ENCODE measurements at regions not wholly inside any gene's neighbourhood (a gene's known extent, or its start where the extent isn't known, plus 50 kb on each side); places are given as distances from the start of the nearest gene placed in this dataset.

DNA sequence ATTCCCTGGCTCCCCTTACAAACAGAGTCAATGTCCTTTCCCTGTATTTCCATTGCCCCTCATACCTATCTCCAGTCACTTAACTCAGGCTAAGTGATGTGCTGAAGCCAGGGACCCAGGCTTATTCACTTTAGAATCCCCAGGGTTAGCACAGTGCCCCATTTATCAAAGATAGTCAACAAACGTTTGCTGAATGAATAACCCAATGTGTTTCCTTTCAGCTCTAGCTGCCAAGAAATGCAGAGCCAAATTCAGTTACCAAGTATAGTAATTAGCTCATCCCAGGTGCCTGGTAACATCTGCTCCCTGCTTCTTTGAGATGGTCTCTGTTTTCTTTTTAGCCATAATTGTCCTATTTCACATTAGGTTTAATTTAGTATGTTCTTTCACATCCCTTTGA, 189.5 kb downstream of the PHLDA1 start:
- TF ChIP-seq, protein P1, sequence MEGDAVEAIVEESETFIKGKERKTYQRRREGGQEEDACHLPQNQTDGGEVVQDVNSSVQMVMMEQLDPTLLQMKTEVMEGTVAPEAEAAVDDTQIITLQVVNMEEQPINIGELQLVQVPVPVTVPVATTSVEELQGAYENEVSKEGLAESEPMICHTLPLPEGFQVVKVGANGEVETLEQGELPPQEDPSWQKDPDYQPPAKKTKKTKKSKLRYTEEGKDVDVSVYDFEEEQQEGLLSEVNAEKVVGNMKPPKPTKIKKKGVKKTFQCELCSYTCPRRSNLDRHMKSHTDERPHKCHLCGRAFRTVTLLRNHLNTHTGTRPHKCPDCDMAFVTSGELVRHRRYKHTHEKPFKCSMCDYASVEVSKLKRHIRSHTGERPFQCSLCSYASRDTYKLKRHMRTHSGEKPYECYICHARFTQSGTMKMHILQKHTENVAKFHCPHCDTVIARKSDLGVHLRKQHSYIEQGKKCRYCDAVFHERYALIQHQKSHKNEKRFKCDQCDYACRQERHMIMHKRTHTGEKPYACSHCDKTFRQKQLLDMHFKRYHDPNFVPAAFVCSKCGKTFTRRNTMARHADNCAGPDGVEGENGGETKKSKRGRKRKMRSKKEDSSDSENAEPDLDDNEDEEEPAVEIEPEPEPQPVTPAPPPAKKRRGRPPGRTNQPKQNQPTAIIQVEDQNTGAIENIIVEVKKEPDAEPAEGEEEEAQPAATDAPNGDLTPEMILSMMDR (IDR thresholded peaks at IDR 0.05; ENCODE audit: insufficient read depth, low read length) = no peak
- TF ChIP-seq GABPA (IDR thresholded peaks at IDR 0.05; ENCODE audit: low read depth) (no peak), POLR2AphosphoS5 (IDR thresholded peaks at IDR 0.05; ENCODE audit: low read depth) (no peak)
- TF ChIP-seq, protein P2, sequence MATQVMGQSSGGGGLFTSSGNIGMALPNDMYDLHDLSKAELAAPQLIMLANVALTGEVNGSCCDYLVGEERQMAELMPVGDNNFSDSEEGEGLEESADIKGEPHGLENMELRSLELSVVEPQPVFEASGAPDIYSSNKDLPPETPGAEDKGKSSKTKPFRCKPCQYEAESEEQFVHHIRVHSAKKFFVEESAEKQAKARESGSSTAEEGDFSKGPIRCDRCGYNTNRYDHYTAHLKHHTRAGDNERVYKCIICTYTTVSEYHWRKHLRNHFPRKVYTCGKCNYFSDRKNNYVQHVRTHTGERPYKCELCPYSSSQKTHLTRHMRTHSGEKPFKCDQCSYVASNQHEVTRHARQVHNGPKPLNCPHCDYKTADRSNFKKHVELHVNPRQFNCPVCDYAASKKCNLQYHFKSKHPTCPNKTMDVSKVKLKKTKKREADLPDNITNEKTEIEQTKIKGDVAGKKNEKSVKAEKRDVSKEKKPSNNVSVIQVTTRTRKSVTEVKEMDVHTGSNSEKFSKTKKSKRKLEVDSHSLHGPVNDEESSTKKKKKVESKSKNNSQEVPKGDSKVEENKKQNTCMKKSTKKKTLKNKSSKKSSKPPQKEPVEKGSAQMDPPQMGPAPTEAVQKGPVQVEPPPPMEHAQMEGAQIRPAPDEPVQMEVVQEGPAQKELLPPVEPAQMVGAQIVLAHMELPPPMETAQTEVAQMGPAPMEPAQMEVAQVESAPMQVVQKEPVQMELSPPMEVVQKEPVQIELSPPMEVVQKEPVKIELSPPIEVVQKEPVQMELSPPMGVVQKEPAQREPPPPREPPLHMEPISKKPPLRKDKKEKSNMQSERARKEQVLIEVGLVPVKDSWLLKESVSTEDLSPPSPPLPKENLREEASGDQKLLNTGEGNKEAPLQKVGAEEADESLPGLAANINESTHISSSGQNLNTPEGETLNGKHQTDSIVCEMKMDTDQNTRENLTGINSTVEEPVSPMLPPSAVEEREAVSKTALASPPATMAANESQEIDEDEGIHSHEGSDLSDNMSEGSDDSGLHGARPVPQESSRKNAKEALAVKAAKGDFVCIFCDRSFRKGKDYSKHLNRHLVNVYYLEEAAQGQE (IDR thresholded peaks at IDR 0.05; ENCODE audit: insufficient replicate concordance, low read depth) = no peak
